ENCODE measurements at regions not wholly inside any gene's neighbourhood (a gene's known extent, or its start where the extent isn't known, plus 50 kb on each side); places are given as distances from the start of the nearest gene placed in this dataset.

GRCh38 chr11:131002145-131002544, 85.9 kb upstream of the SNX19 start:
- TF ChIP-seq CTCF (IDR thresholded peaks at IDR 0.05; ENCODE audit: insufficient read depth, low read length) (no peak), POLR2AphosphoS5 (IDR thresholded peaks at IDR 0.05; ENCODE audit: low read depth) (no peak), REST (IDR thresholded peaks at IDR 0.05; ENCODE audit: insufficient replicate concordance, low read depth) (no peak)

Data from HL-60 (cell line).